BJ (cell line): ENCODE measurements at regions not wholly inside any gene's neighbourhood (a gene's known extent, or its start where the extent isn't known, plus 50 kb on each side); places are given as distances from the start of the nearest gene placed in this dataset.

Experiments used
- CTCF ChIA-PET: fragments of 350-600 bp; formaldehyde crosslinking; extraction: SDS; loops from one replicate; lab custom pipeline; 2021; ENCODE audit warnings: antibody characterized with exemption, inconsistent platforms; lab: Yijun Ruan, JAX
- POLR2A ChIA-PET: fragments of 300-600 bp; sonication (Branson Sonifier 250); formaldehyde crosslinking; extraction: SDS; loops from one replicate; lab custom pipeline; 2021; ENCODE audit warnings: antibody characterized with exemption; lab: Charles Lee
- DNase-seq: peaks from one replicate; pipeline ENCODE4 v3.0.0-alpha.2; 2011; ENCODE audit warnings: low read depth
- H3K27me3 ChIP-seq: 2 replicates; pipeline ENCODE4 v1.6.0; 2011; ENCODE audit warnings: low read length; ENCODE audit not compliant: control insufficient read depth, insufficient read depth
- H3K36me3 ChIP-seq: 2 replicates; pipeline ENCODE4 v1.5.1; 2011; ENCODE audit warnings: low read length; ENCODE audit not compliant: control insufficient read depth, insufficient read depth
- H3K4me3 ChIP-seq: 2 replicates; pipeline ENCODE4 v1.5.1; 2011; ENCODE audit warnings: low read depth, mild to moderate bottlenecking, control low read depth, low read length
- CTCF ChIP-seq: IDR thresholded peaks from 2 replicates; pipeline ENCODE4 v1.5.1; 2011; ENCODE audit warnings: low read depth, mild to moderate bottlenecking, control low read depth, inconsistent platforms, low read length, moderate library complexity; ENCODE audit not compliant: insufficient read depth

- DNase-seq, result no peak
- TF ChIP-seq CTCF, result no peak
- ChIA-PET CTCF (no interaction called here), POLR2A (no interaction called here)
- no peak overlapping the region for H3K4me3 ChIP-seq
- H3K27me3 ChIP-seq, result no peaks in the 10 kb centered on the region
- H3K36me3 ChIP-seq, result no peaks in the 10 kb centered on the region
These were observed 750.2 kb upstream of the HS3ST1 start for GRCh38 chr4:12178614-12179610.

GRCh38 chr4:12177416-12177815 is 748.7 kb upstream of the HS3ST1 start:
- no peaks in the 10 kb centered on the region for H3K27me3 ChIP-seq
- ChIA-PET POLR2A (no interaction called here), CTCF (no interaction called here)
- no peak for DNase-seq
- TF ChIP-seq CTCF, result no peak
- no peak overlapping the region for H3K4me3 ChIP-seq
- no peaks in the 10 kb centered on the region for H3K36me3 ChIP-seq

DNA sequence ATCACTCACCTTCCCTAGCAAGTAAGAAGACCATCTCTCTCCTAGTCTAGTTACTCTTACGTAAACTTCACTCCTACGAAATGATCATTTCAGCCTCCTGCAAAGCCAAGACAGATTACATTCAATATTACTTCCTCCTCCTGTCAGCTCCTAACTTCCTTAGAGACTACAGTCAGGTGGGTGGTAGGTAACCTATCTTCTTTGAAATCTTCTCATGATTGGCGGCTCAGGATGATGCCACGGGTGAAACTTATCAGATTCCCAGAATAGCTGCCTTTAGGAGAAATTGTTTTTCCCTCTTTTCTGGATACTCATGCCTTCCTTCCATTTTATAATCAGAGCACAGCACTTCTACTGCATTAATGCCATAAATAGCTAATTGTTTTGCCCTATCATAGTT is 744.8 kb upstream of the HS3ST1 start:
- ChIA-PET CTCF (no interaction called here), POLR2A (no interaction called here)
- H3K36me3 ChIP-seq, result no peaks in the 10 kb centered on the region
- no peaks in the 10 kb centered on the region for H3K27me3 ChIP-seq
- TF ChIP-seq CTCF, result no peak
- H3K4me3 ChIP-seq, result no peak overlapping the region
- DNase-seq, result no peak

DNA sequence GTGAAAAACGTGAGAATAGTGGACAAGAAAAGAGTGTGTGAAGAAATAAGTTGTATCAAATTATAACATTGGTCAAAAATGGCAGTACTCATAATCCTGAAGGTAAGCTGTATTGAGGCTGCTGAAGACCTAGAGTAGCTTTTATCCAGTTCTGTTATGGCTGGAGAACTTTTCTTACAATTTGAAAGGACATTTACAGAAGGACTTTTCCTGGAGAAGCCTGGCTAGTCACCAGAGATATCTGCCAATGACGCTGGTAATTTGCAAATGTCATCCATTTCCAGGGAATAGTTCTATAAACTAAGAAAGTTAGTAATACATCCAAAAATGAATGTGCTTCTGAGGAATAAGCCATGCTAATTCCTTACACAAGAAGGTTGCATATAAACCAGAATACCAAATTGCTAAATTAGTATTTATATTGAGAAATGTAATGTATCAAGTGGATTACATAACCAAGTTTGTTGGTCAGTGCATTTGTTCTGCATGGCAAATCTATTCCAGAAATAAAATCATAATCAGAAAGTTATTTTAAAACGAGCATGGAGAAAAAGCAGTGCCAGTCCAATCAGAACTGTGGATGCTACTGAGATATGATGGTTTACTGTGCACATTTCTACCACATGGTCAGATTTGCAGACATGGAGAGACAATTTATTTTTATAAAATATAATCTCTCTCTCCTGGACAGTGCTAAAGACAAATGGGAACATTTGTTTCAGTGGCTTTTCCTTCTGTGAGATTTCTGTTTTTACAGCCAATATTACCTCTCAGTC is 743.7 kb upstream of the HS3ST1 start:
- Histone ChIP-seq H3K36me3 (no peaks in the 10 kb centered on the region), H3K27me3 (no peaks in the 10 kb centered on the region), H3K4me3 (no peak overlapping the region)
- ChIA-PET CTCF (no interaction called here), POLR2A (no interaction called here)
- no peak for DNase-seq
- no peak for TF ChIP-seq CTCF

GRCh38 chr4:12170308-12170707 is 741.6 kb upstream of the HS3ST1 start:
- no peaks in the 10 kb centered on the region for H3K27me3 ChIP-seq

More at GRCh38 chr4:12170308-12170707, 741.6 kb upstream of the HS3ST1 start:
- ChIA-PET CTCF (no interaction called here), POLR2A (no interaction called here)
- no peak for TF ChIP-seq CTCF
- Histone ChIP-seq H3K4me3 (no peak overlapping the region), H3K36me3 (no peaks in the 10 kb centered on the region)
- DNase-seq, result no peak
